IMR-90 (cell line): ENCODE measurements at regions not wholly inside any gene's neighbourhood (a gene's known extent, or its start where the extent isn't known, plus 50 kb on each side); places are given as distances from the start of the nearest gene placed in this dataset.

ENCODE experiments used
- ATAC-seq: fragments of 200-7000 bp; cut with Tn5 transposase; 2 replicates; pipeline ENCODE4 v1.9.1; 2020; ENCODE audit warnings: low read depth, mild to moderate bottlenecking, moderate library complexity
- BruUV-seq: library from RNA; stranded (reverse); fragments of 400-500 nt; replicated peaks from 2 replicates; lab custom pipeline; 2021; lab: Mats Ljungman, UMichigan
- CTCF ChIA-PET: fragments of 300-600 bp; formaldehyde crosslinking; extraction: SDS; loops from one replicate; lab custom pipeline; 2021; ENCODE audit warnings: antibody characterized with exemption; lab: Yijun Ruan, JAX
- POLR2A ChIA-PET: fragments of 300-600 bp; sonication (Branson Sonifier 250); formaldehyde crosslinking; loops from one replicate; lab custom pipeline; 2022; ENCODE audit warnings: antibody characterized with exemption; ENCODE audit not compliant: unreplicated experiment; lab: Charles Lee
- DNase-seq: peaks from one replicate; pipeline ENCODE4 v3.0.0; 2013
- H2AFZ ChIP-seq: replicated peaks from 2 replicates; pipeline ENCODE3; 2013; ENCODE audit warnings: low read length, mild to moderate bottlenecking; ENCODE audit not compliant: poor library complexity
- H2AK5ac ChIP-seq: 2 replicates; pipeline ENCODE4 v1.6.1; 2013; ENCODE audit warnings: low read depth, low read length, inconsistent platforms
- H2AK9ac ChIP-seq: replicated peaks from 2 replicates; pipeline ENCODE3; 2013; ENCODE audit warnings: mild to moderate bottlenecking, low read depth, low read length, moderate library complexity; ENCODE audit not compliant: poor library complexity
- H2BK120ac ChIP-seq: 2 replicates; pipeline ENCODE4 v1.6.1; 2013; ENCODE audit warnings: low read depth, low read length, inconsistent platforms
- H2BK15ac ChIP-seq: 3 replicates; pipeline ENCODE4 v1.6.1; 2013; ENCODE audit warnings: low read depth, low read length, inconsistent platforms
- H2BK20ac ChIP-seq: 2 replicates; pipeline ENCODE4 v1.6.1; 2013; ENCODE audit warnings: low read depth, mild to moderate bottlenecking, inconsistent platforms, low read length, moderate library complexity
- H2BK5ac ChIP-seq: 2 replicates; pipeline ENCODE4 v1.6.1; 2013; ENCODE audit warnings: mild to moderate bottlenecking, low read depth, low read length, inconsistent platforms; ENCODE audit not compliant: poor library complexity, severe bottlenecking
- H3K14ac ChIP-seq: replicated peaks from 2 replicates; pipeline ENCODE4 v1.6.1; 2013; ENCODE audit warnings: low read depth, low read length, inconsistent platforms
- H3K18ac ChIP-seq: 2 replicates; pipeline ENCODE4 v1.6.1; 2013; ENCODE audit warnings: low read depth, low read length, control low read depth
- H3K23ac ChIP-seq: 2 replicates; pipeline ENCODE4 v1.6.1; 2013; ENCODE audit warnings: low read depth, low read length, inconsistent platforms
- H3K27ac ChIP-seq: 2 replicates; pipeline ENCODE4 v1.5.1; 2013; ENCODE audit warnings: mild to moderate bottlenecking, control low read depth, low read length; ENCODE audit not compliant: insufficient read depth
- H3K27me3 ChIP-seq: 2 replicates; pipeline ENCODE4 v1.6.1; 2013; ENCODE audit warnings: low read length; ENCODE audit not compliant: control insufficient read depth, insufficient read depth
- H3K36me3 ChIP-seq: 2 replicates; pipeline ENCODE4 v1.6.1; 2013; ENCODE audit warnings: low read length, mixed read lengths; ENCODE audit not compliant: control insufficient read depth, insufficient read depth
- H3K4ac ChIP-seq: 2 replicates; pipeline ENCODE4 v1.6.1; 2013; ENCODE audit warnings: low read depth, low read length, inconsistent platforms
- H3K4me1 ChIP-seq: 2 replicates; pipeline ENCODE4 v1.6.1; 2013; ENCODE audit warnings: low read length, mixed read lengths; ENCODE audit not compliant: control insufficient read depth, insufficient read depth
- H3K4me2 ChIP-seq: 2 replicates; pipeline ENCODE4 v1.6.1; 2013; ENCODE audit warnings: low read depth, mild to moderate bottlenecking, control low read depth, low read length, moderate library complexity
- H3K4me3 ChIP-seq: 2 replicates; pipeline ENCODE4 v1.5.1; 2013; ENCODE audit warnings: low read depth, mild to moderate bottlenecking, control low read depth, low read length, moderate library complexity; ENCODE audit not compliant: insufficient read depth
- H3K56ac ChIP-seq: 2 replicates; pipeline ENCODE4 v1.6.1; 2013; ENCODE audit warnings: low read length, inconsistent platforms; ENCODE audit not compliant: insufficient read depth; ENCODE audit errors: extremely low read depth
- H3K79me1 ChIP-seq, 2 experiments: 2 replicates each; pipeline ENCODE4 v1.6.1; 2013; ENCODE audit warnings: low read length in 2 of 2, inconsistent platforms in 1 of 2, low read depth in 1 of 2
- H3K9ac ChIP-seq: 2 replicates; pipeline ENCODE4 v1.6.1; 2013; ENCODE audit warnings: low read depth, low read length, control low read depth
- H3K9me1 ChIP-seq: 2 replicates; pipeline ENCODE4 v1.6.1; 2013; ENCODE audit warnings: low read length, inconsistent platforms; ENCODE audit not compliant: insufficient read depth
- H3K9me3 ChIP-seq: 2 replicates; pipeline ENCODE4 v1.6.1; 2013; ENCODE audit warnings: low read length; ENCODE audit not compliant: control insufficient read depth, insufficient read depth
- H4K20me1 ChIP-seq: 2 replicates; pipeline ENCODE4 v1.6.1; 2013; ENCODE audit warnings: low read length, inconsistent platforms; ENCODE audit not compliant: insufficient read depth
- H4K5ac ChIP-seq: 2 replicates; pipeline ENCODE4 v1.6.1; 2013; ENCODE audit warnings: mild to moderate bottlenecking, low read depth, low read length, control low read depth
- H4K8ac ChIP-seq, 2 experiments: 2 replicates each; pipeline ENCODE4 v1.6.1; 2013; ENCODE audit warnings: low read depth in 2 of 2, low read length in 2 of 2, control low read depth in 1 of 2, inconsistent platforms in 1 of 2
- H4K91ac ChIP-seq: 2 replicates; pipeline ENCODE4 v1.6.1; 2013; ENCODE audit warnings: low read depth, low read length, inconsistent platforms; ENCODE audit not compliant: insufficient read depth
- MXI1 ChIP-seq: IDR thresholded peaks from 2 replicates; pipeline ENCODE4 v1.6.1; 2012; ENCODE audit warnings: low read depth, mild to moderate bottlenecking, low read length, moderate library complexity, borderline replicate concordance
- NFE2L2 ChIP-seq: fragments of 150-350 bp; IDR thresholded peaks from 2 replicates; pipeline ENCODE4 v1.6.1; 2016; ENCODE audit warnings: low read depth, mild to moderate bottlenecking, low read length
- POLR2A ChIP-seq: IDR thresholded peaks from 2 replicates; pipeline ENCODE4 v1.6.1; 2012; ENCODE audit warnings: mild to moderate bottlenecking, low read depth, low read length
- WGBS, 2 experiments: methylation state at CpG; one replicate each; pipeline versions ENCODE4 v1.1.5 to v1.1.7; 2013; ENCODE audit warnings: missing lambda C conversion rate in 2 of 2; ENCODE audit not compliant: insufficient read length in 1 of 2; ENCODE audit errors: extremely low coverage in 2 of 2; 5-methylcytosine and 5-hydroxymethylcytosine counted together
- dilution Hi-C: fragments of 300-500 bp; cut with HindIII; formaldehyde crosslinking; loops from one replicate; pipeline ENCODE4 v1.14.3; 2018; ENCODE audit warnings: low sequenced_read_pairs; ENCODE audit not compliant: unreplicated experiment
- in situ Hi-C: fragments of 300-500 bp; cut with MboI; formaldehyde crosslinking; loops from 3 replicates; pipeline ENCODE4 v1.14.3; 2019; ENCODE audit warnings: low sequenced_read_pairs, inconsistent platforms, mixed read lengths
- intact Hi-C: fragments of 100-400 bp; cut with micrococcal nuclease; formaldehyde crosslinking; loops from 2 replicates; pipeline ENCODE4 v1.10.0; 2022

GRCh38 chr4:35772291-35772690, 472.0 kb downstream of the ARAP2 start:
- TF ChIP-seq MXI1 (no peak), POLR2A (no peak), NFE2L2 (no peak)
- WGBS, 2 experiments: no CpG with 5 or more reads among the region's 2 CpGs
- Histone ChIP-seq H3K79me1 (no peaks in the 10 kb centered on the region), H2AFZ (no peak overlapping the region), H2BK120ac (no peak overlapping the region), H3K56ac (no peak overlapping the region), H4K20me1 (no peaks in the 10 kb centered on the region), H3K4me1 (no peaks in the 10 kb centered on the region), H2BK20ac (no peak overlapping the region), H2AK9ac (no peak overlapping the region), H3K4me2 (no peak overlapping the region), H2AK5ac (no peak overlapping the region), H3K36me3 (no peaks in the 10 kb centered on the region), H3K18ac (no peak overlapping the region), H3K27me3 (no peaks in the 10 kb centered on the region), H4K91ac (no peak overlapping the region), H3K4ac (no peak overlapping the region), H4K8ac (no peak overlapping the region), H3K23ac (no peak overlapping the region), H3K4me3 (no peak overlapping the region), H3K9me3 (no peaks in the 10 kb centered on the region), H3K9me1 (no peaks in the 10 kb centered on the region), H2BK15ac (no peak overlapping the region), H3K14ac (no peak overlapping the region), H4K5ac (no peak overlapping the region), H3K9ac (no peak overlapping the region), H3K27ac (no peak overlapping the region), H2BK5ac (no peak overlapping the region)
- ChIA-PET POLR2A (no interaction called here), CTCF (interaction anchor here (0.7 kb wide), 1 partner anchor 832 kb away, joined by 3 read pairs; no protein-coding TSS in a partner anchor)
- dilution Hi-C loops (no loop called here), intact Hi-C loops (no loop called here), in situ Hi-C loops (no loop called here)
- DNase-seq (no peak), ATAC-seq (no peak)
- no TSS peak for BruUV-seq
